Lower leg skin (tissue), 3 donors: ENCODE measurements at regions not wholly inside any gene's neighbourhood (a gene's known extent, or its start where the extent isn't known, plus 50 kb on each side); places are given as distances from the start of the nearest gene placed in this dataset.

Experiments used
- CTCF ChIP-seq, 3 donors: fragments of 450-650 bp; IDR thresholded peaks; one replicate each; pipeline ENCODE4 v1.5.1; 2016; ENCODE audit warnings: antibody characterized with exemption in 3 of 3, mild to moderate bottlenecking in 3 of 3, moderate library complexity in 2 of 3
- POLR2A ChIP-seq, 2 donors: fragments of 450-650 bp; IDR thresholded peaks; one replicate each; pipeline ENCODE4 v1.6.1; 2016 to 2017; ENCODE audit warnings: antibody characterized with exemption in 2 of 2, mild to moderate bottlenecking in 1 of 2, moderate library complexity in 1 of 2

GRCh38 chr6:94548201-94548600 lies 1029.1 kb upstream of the MANEA start:
- TF ChIP-seq CTCF (IDR thresholded peaks at IDR 0.05), result no peak
- TF ChIP-seq POLR2A (IDR thresholded peaks at IDR 0.05), result no peak
